ENCODE measurements at regions not wholly inside any gene's neighbourhood (a gene's known extent, or its start where the extent isn't known, plus 50 kb on each side); places are given as distances from the start of the nearest gene placed in this dataset.

GRCh38 chr16:59591480-59591879 is 857.4 kb upstream of the GOT2 start:
- Histone ChIP-seq H3K4me1 (no peaks in the 10 kb centered on the region), H3K36me3 (no peaks in the 10 kb centered on the region), H3K27ac (no peak overlapping the region), H3K4me3 (no peak overlapping the region), H3K9me3 (no peaks in the 10 kb centered on the region), H3K27me3 (no peaks in the 10 kb centered on the region)
- WGBS, 2 donors: 85 to 95% methylated on average over 1 of the region's 1 CpG
- TF ChIP-seq POLR2A (IDR thresholded peaks at IDR 0.05): no peak
- DNase-seq (no peak), ATAC-seq (ENCODE audit: low FRiP score in 2 of 2) (no peak)

DNA sequence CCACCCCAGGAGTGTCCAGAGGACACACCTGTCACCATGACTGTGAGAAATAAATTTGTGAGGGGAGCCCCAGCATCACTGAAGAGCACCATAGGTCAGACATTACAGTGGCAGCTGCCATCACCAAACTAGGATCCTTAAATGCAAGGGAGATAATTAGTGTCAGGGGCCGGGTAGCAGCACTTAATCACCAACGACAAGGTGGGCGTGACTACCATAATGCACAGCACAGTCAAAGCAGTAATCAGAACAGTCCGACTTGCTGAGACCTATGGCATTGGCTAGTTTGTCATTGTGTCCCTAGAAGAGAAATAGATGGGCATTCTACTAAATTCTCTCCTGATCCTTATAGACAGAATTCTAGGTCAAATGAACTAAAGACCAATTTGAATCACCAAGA is 856.7 kb upstream of the GOT2 start:
- Histone ChIP-seq H3K27me3 (no peaks in the 10 kb centered on the region), H3K27ac (no peak overlapping the region), H3K36me3 (no peaks in the 10 kb centered on the region), H3K9me3 (no peaks in the 10 kb centered on the region), H3K4me3 (no peak overlapping the region), H3K4me1 (no peaks in the 10 kb centered on the region)
- no peak for DNase-seq
- TF ChIP-seq POLR2AphosphoS5 (IDR thresholded peaks at IDR 0.05): no peak
- TF ChIP-seq CTCF (IDR thresholded peaks at IDR 0.05): no peak
- no peak for TF ChIP-seq POLR2A (IDR thresholded peaks at IDR 0.05)
- TF ChIP-seq EP300 (IDR thresholded peaks at IDR 0.05): no peak
- ATAC-seq (ENCODE audit: low FRiP score in 2 of 2): no peak
- 91 to 98% methylated on average over 4 of the region's 4 CpGs for WGBS, 2 donors

DNA sequence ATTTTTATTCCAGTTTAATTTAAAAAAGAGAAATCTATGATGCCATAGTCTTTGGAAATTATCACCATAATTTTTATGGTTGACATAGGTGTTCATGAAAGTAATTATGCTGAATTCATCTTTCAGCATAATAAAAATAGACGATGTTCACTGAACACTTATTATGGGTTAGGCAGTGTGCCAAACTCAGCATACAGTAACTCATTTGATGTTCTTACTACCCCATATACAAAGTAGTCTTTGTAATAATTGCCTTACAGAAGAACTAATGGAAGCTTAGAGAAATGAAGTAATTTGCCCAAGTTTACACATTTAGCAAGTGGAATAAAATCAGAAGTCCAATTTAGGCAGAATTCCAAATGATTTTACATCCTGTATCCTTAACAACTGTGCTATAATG is 852.2 kb upstream of the GOT2 start:
- H3K27ac ChIP-seq: no peak overlapping the region
- ATAC-seq (ENCODE audit: low FRiP score in 2 of 2): no peak
- no peaks in the 10 kb centered on the region for H3K27me3 ChIP-seq
- H3K36me3 ChIP-seq: no peaks in the 10 kb centered on the region
- DNase-seq: no peak
- 55 to 63% methylated on average over 1 of the region's 1 CpG for WGBS, 2 donors
- no peaks in the 10 kb centered on the region for H3K9me3 ChIP-seq
- no peak overlapping the region for H3K4me3 ChIP-seq
- no peak for TF ChIP-seq POLR2AphosphoS5 (IDR thresholded peaks at IDR 0.05)
- no peak for TF ChIP-seq POLR2A (IDR thresholded peaks at IDR 0.05)
- no peak for TF ChIP-seq CTCF (IDR thresholded peaks at IDR 0.05)
- TF ChIP-seq EP300 (IDR thresholded peaks at IDR 0.05): no peak
- H3K4me1 ChIP-seq: no peaks in the 10 kb centered on the region

DNA sequence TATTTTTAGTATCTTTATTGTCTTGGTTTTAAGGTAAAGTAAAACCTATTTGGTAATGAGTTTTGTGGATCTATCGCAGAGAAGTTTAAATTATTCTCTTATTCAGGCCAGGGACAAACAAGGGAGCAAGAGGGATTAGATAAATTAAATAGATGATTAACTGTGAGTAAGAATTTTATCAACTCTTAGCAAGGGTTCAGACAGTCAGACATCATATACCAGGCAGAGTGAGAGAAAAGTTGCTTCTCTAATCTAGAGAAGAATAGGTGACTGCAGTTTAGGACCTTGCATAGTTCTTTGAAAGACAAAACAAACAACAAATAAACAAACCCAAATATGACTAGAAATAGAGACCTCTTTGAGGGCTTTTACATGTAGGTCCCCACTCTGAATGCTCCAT is 840.2 kb upstream of the GOT2 start:
- DNase-seq (no peak), ATAC-seq (ENCODE audit: low FRiP score in 2 of 2) (no peak)
- H3K4me1 ChIP-seq: no peaks in the 10 kb centered on the region
- H3K27me3 ChIP-seq: no peaks in the 10 kb centered on the region
- 83 to 90% methylated on average over 1 of the region's 1 CpG for WGBS, 2 donors
- H3K4me3 ChIP-seq: no peak overlapping the region
- H3K36me3 ChIP-seq: no peaks in the 10 kb centered on the region
- TF ChIP-seq EP300 (IDR thresholded peaks at IDR 0.05) (no peak), POLR2A (IDR thresholded peaks at IDR 0.05) (no peak), POLR2AphosphoS5 (IDR thresholded peaks at IDR 0.05) (no peak), CTCF (IDR thresholded peaks at IDR 0.05) (no peak)
- no peaks in the 10 kb centered on the region for H3K9me3 ChIP-seq
- H3K27ac ChIP-seq: no peak overlapping the region

DNA sequence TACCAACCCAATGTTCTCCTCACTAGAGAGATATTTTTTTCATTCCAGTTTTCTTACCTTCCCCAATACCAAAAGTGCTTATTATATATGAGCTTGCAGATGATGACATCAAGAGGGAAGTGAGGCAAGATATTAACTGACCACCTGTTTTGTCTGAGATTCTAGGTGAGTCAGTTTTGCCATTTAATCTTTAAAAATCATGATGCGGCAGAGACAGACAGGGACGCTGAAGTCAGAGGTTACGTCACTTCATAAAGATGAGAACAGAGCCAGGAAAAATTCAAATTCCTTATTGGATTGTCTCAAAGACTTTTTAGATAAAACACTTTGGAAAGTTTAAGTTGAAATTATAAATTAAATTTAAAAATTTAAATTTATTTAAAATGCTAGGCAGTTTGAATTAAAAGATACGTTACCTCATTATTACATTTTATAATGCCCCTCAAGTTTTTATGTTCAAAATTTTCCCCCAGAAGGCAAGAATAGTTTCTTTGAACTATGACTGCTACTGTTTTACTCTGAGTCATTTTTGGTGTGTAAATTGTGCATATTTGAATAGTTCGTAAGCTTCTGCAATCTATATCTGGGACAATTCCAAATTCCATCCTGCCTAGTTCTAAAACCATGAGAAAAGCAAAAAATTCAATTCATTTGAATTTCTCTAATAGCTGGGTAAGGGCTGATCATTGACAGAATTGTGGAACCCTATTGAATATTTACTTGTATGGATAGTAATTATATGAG is 839.6 kb upstream of the GOT2 start:
- DNase-seq (no peak), ATAC-seq (ENCODE audit: low FRiP score in 2 of 2) (no peak)
- H3K27me3 ChIP-seq: no peaks in the 10 kb centered on the region
- H3K36me3 ChIP-seq: no peaks in the 10 kb centered on the region
- TF ChIP-seq EP300 (IDR thresholded peaks at IDR 0.05): no peak
- TF ChIP-seq CTCF (IDR thresholded peaks at IDR 0.05): no peak
- no peak for TF ChIP-seq POLR2AphosphoS5 (IDR thresholded peaks at IDR 0.05)
- no peak for TF ChIP-seq POLR2A (IDR thresholded peaks at IDR 0.05)
- WGBS, 2 donors: 94 to 95% methylated on average over 5 of the region's 5 CpGs
- H3K27ac ChIP-seq: no peak overlapping the region
- no peak overlapping the region for H3K4me3 ChIP-seq
- H3K9me3 ChIP-seq: no peaks in the 10 kb centered on the region
- no peaks in the 10 kb centered on the region for H3K4me1 ChIP-seq

Measured in upper lobe of left lung (tissue), 6 donors.